Jurkat, Clone E6-1 (cell line): ENCODE measurements at regions not wholly inside any gene's neighbourhood (a gene's known extent, or its start where the extent isn't known, plus 50 kb on each side); places are given as distances from the start of the nearest gene placed in this dataset.

Experiments
- DNase-seq: peaks from one replicate; pipeline ENCODE4 v3.0.0-alpha.2; 2011; ENCODE audit warnings: low read depth, low spot score
- H3K4me3 ChIP-seq: 2 replicates; pipeline ENCODE4 v1.5.1; 2011; ENCODE audit warnings: mild to moderate bottlenecking, low read length, control low read depth, moderate library complexity

- no peak for DNase-seq
- H3K4me3 ChIP-seq: no peak overlapping the region
Observed at GRCh38 chr16:49969091-49970030, 55.7 kb upstream of the CNEP1R1 start.

GRCh38 chr16:49970797-49971431, 54.1 kb upstream of the CNEP1R1 start:
- DNase-seq: no peak
- H3K4me3 ChIP-seq: no peak overlapping the region

- no peak for DNase-seq
- H3K4me3 ChIP-seq: no peak overlapping the region
Observed at GRCh38 chr16:49972280-49972679, 52.7 kb upstream of the CNEP1R1 start.

- H3K4me3 ChIP-seq: no peak overlapping the region
- DNase-seq: no peak
Observed at GRCh38 chr16:49972961-49973360, 52.1 kb upstream of the CNEP1R1 start.
